Head of caudate nucleus (tissue), 42 donors: ENCODE measurements at regions not wholly inside any gene's neighbourhood (a gene's known extent, or its start where the extent isn't known, plus 50 kb on each side); places are given as distances from the start of the nearest gene placed in this dataset.

Experiments used
- DNase-seq, 42 donors: peaks; one replicate each; pipeline versions ENCODE4 v3.0.0 to v3.0.0-alpha.2; 2020 to 2021; ENCODE audit warnings: mixed read lengths in 7 of 42
- intact Hi-C: fragments of 100-400 bp; cut with DNase I; formaldehyde crosslinking; loops from one replicate; pipeline ENCODE4 v1.15.0; 2022

DNA sequence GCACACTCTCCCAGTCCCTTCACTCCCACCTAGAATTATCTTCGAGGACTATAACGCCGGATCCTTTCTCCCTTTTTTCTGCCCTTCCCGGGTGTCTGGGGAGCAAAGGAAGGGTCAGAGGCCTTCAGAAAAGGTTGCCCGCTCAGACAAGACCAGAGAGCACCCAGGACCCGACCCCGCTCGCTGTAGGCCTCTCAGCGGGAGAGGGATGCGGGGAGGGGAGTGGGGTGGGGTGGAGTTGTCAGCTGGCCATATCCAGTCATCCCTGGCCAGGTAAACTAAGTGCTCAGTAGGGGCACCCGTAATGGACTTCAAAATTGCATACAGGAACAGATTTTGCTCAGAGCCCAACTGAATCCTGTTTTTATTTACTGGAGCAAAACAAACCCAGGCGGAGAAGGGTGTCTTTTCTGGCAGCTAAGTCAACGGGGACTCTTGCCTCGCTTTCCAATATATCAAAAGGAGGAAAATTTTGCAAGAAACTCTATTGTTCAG is 65.0 kb downstream of the NOL4 start:
- intact Hi-C loops: loop anchor here (2.0 kb wide), 1 partner anchor 63 kb away; no protein-coding TSS in a partner anchor
- peak in 18 of 42 donors; percentile 2 to 45 (median 16) for DNase-seq

- intact Hi-C loops: loop anchor here (2.0 kb wide), 1 partner anchor 64 kb away; no protein-coding TSS in a partner anchor
- DNase-seq: peak; percentile 42 to 93 (median 82)
These were observed 65.6 kb downstream of the NOL4 start for GRCh38 chr18:34158881-34159690.

GRCh38 chr18:34153711-34154110 is 71.0 kb downstream of the NOL4 start:
- DNase-seq: no peak

DNA sequence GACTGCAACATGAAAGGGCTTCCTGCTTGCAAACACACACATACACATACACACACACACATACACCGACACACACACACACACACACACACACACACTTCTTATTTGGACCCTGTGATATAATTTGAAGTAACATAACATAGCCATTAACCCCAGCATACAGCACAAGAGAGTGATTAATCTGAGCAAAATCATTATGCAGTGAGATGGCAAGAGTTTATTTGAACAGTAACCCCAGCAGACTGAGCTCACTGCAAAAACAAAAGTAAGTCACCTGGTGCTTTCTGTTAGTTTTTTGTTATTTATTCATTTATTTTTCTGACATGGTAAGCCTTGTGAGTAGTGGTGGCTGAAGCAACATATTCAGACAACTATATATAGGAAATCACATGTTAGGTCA is 93.7 kb downstream of the NOL4 start:
- intact Hi-C loops: no loop called here
- DNase-seq: no peak

More at GRCh38 chr18:34153711-34154110, 71.0 kb downstream of the NOL4 start:
- intact Hi-C loops: no loop called here

GRCh38 chr18:34128436-34128835 is 96.3 kb downstream of the NOL4 start:
- no peak for DNase-seq

DNA sequence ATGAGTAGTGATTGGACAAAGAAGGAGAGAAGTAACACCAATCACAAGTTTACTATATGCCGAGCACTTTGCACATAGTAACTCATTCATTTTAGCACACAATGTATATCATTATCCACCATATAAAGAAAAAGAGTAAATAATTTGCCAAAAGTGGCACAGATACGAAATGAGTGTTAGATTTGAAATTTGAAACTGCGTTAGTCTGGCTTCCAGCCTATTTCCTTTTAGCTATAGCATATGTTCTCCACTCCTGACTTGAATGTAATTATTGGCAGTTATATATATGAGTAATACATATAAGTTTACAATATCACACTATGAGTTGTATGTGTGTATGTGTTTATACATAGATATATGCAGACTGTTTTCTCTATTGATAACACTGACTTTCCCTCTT is 98.6 kb downstream of the NOL4 start:
- no peak for DNase-seq
- intact Hi-C loops: no loop called here

More at GRCh38 chr18:34128436-34128835, 96.3 kb downstream of the NOL4 start:
- intact Hi-C loops: no loop called here

- DNase-seq: peak in 31 of 42 donors; percentile 2 to 84 (median 46)
- intact Hi-C loops: loop anchor here (5.0 kb wide), 1 partner anchor 199 kb away; no protein-coding TSS in a partner anchor
These were observed 101.9 kb downstream of the NOL4 start for GRCh38 chr18:34122724-34123334.

DNA sequence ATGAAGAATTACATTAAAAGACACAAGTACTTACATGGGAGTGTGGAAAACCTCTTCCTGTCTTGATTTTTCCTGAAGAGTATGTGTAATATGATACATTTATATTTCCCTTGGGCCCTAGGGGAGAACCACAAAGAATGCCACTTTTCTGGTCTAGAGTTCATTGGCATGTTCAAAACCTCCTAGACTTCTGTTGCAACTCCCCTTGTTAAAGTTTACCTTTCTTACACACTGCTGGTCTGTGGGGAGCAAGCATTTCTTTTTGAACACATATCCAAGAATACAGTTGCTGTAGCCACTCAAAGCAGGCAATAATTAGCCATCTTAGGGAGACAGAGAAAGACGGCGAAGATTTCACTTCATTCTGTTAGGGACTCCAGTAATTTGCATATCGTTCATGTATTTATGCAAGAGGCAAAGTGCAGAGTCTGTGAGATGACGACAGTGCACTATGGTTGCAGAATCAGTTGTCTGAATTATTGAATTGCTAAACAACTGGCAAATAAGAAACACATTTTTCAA is 103.5 kb downstream of the NOL4 start:
- intact Hi-C loops: loop anchor here (5.0 kb wide), 1 partner anchor 201 kb away; no protein-coding TSS in a partner anchor
- DNase-seq: no peak

DNA sequence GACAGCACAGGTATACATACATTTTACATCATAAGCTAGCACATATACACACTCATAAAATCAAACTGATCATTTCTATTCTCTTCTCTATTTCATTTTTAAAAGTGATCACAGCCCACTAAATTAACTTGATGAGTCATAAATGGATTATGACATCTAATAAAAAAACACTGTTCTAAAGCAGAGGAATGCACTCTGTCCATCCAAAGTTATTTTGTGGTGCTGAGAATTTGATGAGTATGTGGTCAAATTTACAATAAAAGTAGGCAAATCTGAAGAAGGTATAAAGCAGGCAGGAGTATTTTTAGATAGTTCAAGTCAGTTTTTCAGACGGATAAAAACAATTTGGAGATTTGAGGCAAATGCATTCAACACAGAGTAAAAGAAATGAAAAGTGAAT is 104.4 kb downstream of the NOL4 start:
- intact Hi-C loops: loop anchor here (5.0 kb wide), 1 partner anchor 202 kb away; no protein-coding TSS in a partner anchor
- no peak for DNase-seq

- DNase-seq: no peak
- intact Hi-C loops: no loop called here
These were observed 107.4 kb downstream of the NOL4 start for GRCh38 chr18:34117319-34117718.

DNA sequence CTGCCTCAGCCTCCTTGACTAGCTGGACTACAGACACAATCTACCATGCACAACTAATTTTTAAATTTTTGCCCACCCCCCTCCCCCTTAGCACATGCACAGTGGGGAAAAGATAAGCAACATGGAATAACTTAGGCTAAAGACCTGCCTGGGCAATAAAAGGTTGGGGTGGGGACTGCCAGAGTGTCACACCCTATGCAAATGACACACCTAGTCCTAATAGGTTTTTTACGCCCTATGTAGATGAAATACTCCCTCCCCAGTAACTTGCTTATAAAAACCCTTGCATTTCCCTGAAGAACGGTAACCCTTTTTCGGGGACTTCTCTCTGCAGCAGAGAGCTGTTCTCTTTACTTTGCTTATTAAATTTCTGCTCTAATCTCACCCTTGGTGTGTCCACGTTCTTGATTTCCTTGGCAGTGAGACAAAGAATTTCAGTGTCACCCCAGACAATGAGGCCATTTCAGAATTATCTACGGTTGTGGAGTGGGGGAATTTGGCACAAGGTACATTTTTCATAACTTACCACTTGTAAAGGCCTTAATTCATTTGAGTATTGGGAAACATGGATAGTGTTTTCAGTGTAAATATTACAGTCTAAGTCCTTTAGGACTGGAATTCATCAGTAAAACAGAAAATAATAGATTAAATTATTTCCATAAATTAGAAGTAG is 109.2 kb downstream of the NOL4 start:
- DNase-seq: no peak
- intact Hi-C loops: no loop called here

DNA sequence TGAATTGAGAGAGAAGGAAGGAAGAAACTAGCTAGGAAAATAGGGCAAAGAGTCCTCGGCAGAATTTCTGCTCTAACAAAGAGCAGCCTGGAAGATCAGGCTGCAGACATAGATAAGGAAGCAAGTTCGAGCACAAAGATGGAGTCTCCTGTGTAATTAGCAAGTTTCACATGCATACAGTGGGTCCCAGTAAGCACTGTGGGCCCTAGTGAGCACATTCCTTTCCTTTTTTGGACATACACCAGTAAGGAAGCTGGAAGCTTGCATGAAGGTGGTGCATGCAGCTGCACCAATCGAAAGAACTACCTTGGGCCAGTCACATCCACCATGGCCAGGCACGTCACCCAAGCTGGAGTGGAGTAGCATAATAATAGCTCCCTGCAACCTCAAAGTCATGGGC is 109.7 kb downstream of the NOL4 start:
- no peak for DNase-seq
- intact Hi-C loops: no loop called here

DNA sequence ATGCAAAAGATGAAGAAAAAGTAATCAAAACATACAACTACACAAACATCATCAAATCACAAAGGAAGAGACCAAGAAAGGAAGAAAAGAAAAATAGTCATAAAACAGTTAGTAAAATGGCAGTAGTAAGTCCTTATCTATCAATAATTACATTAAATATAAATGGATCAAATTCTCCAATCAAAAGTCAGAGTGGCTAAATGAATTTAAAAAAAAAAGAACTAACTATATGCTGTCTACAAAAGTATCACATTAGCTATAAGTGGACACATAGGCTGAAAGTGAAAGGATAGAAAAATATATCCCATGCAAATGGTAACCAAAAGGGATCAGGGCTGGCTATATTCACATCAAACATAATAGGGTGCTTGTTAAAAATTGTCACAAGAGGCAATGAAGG is 116.5 kb downstream of the NOL4 start:
- DNase-seq: no peak
- intact Hi-C loops: no loop called here

GRCh38 chr18:34098109-34098508 is 126.6 kb downstream of the NOL4 start:
- DNase-seq: no peak
- intact Hi-C loops: no loop called here

GRCh38 chr18:34097312-34097711 is 127.4 kb downstream of the NOL4 start:
- DNase-seq: no peak
- intact Hi-C loops: no loop called here

- DNase-seq: no peak
- intact Hi-C loops: no loop called here
These were observed 130.6 kb downstream of the NOL4 start for GRCh38 chr18:34094148-34094547.

- intact Hi-C loops: no loop called here
- DNase-seq: no peak
These were observed 131.9 kb downstream of the NOL4 start for GRCh38 chr18:34092796-34093195.

GRCh38 chr18:34086370-34086769 is 138.3 kb downstream of the NOL4 start:
- DNase-seq: no peak
- intact Hi-C loops: no loop called here

GRCh38 chr18:34085140-34085739 is 139.5 kb downstream of the NOL4 start:
- DNase-seq: no peak

More at GRCh38 chr18:34085140-34085739, 139.5 kb downstream of the NOL4 start:
- intact Hi-C loops: no loop called here
